Smooth muscle cell of the brain vasculature (primary cell): ENCODE measurements at regions not wholly inside any gene's neighbourhood (a gene's known extent, or its start where the extent isn't known, plus 50 kb on each side); places are given as distances from the start of the nearest gene placed in this dataset.

Experiments
- DNase-seq: peaks from one replicate; pipeline ENCODE4 v3.0.0-alpha.2; 2012; ENCODE audit warnings: low read depth, low spot score

DNA sequence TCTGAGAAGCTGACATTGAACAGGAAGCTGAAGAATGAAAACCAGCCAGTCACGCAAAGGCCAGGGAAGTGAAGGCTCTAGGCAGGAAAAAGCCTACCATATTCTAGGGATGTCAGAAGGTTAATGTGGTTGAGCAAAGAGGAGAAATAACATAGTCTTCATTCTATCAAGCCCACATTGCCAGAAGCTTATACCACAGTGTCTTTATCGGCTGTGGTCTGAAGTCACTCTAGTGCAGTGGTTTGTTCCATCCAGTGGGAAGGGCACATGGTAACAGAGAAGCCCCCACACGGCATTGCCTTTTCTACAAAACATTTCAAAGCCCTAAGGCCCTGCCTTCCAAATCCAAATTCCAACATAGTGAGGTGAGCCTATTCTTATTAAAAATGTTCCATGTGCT is 311.3 kb downstream of the TNS1 start:
- no peak for DNase-seq

DNA sequence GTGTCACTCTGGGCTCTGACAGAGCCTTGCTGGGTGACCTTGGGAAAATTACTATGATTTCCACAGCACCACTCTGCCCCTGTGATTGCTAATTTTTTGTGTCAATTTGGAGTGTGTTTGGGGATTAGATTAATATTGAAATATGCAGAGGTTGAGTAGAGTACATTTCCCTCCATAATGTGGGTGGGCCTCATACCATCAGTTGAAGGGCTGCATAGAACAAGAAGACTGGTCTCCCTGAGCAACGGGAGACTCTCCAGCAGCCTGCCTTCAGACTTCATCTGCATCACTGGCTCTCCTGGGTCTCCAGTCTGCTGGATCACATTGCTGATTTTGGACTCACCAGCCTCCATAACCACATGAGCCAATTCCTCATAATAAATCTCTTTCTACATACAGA is 313.7 kb downstream of the TNS1 start:
- no peak for DNase-seq

DNA sequence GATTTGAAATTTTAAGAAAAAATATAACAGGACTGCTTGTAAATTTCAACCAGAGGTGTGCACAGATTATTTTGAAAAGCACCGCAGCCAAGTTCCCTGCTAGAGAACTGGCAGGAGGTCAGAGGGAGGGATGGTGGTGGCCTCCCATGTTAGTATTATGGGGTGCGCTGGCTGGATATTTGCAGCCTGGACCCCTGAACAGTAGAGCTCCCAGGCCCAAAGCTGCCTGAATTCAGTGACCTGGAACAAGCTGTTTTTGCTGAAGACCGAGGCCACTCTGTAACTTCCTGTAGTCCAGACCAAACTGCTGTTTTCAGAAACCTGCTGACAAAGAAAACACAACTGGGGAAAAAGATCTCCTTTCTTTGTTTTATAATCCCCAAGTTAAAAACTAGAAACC is 314.3 kb downstream of the TNS1 start:
- DNase-seq = no peak

DNA sequence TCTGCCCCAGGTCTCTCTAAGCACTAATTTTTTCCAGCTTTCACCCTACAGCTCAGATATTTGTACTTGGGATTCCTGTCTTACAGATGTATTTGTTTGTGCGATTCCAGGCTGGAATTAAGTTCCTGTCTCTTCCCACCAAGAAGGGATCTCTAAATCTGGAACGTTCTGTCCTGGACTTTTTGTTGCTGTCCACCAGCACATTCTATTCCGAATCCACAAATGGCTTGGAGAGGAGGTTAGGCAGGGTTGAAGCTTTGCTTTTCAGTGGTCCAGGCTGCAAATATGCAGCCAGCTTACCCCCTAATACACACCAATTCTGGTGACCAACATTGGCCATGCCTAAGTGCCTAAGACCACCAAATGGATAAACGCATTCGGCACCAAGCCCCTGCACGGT is 315.0 kb downstream of the TNS1 start:
- no peak for DNase-seq

DNA sequence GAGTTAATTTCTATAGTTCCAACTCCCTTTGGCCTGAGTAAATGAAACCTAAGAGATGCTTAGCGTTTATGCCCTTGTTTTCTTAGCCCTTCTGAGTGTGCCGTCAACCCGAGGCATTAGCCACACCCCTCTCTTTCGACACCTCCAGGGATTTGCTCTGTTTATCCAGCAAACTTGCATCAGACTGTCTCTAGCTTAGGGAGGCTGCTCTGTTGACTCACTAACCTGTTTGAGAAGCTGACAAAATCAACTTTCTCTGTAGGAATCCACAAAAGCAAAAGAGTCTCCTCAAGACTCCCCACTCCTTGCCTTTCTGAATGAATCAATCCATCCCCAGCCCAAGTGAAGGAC is 317.6 kb downstream of the TNS1 start:
- DNase-seq = peak; percentile 73

DNA sequence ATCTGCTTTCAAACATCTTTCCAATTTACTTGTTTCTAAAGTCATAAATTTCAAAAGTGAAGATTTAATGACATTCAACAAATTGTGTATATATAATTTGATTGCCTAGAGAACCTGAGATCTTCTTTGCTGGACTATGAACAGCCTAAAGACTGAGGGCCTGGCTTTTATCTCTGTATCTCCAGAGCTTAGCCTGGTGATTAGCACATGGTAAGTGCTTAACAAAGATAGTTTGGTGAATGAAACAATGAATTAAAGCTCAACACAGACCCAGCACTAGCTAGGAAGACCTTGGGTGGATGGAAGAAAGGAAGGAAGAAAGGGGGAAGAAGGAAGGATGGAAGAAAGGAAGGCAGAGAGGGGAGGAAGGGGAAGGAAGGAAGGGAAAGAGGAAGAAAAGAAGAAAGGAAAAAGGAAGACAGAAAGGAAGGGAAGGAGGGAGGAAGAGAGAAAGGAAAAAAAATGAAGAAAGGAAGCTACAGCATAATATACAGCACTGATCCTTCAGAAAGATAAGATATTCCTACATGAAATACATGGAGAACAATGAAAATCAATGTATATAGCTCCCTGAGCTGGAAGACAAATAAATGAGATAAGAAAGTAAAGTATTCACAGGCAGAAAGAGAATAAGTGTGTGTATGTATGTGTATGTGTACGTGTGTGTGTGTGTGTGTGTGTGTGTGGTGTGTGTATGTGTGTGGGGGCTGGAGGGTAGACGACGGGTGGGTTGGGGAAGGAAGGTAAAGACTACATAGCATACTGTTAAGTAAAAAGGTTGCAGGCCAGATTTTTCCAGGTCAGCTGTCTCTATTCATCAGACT is 318.2 kb downstream of the TNS1 start:
- no peak for DNase-seq

DNA sequence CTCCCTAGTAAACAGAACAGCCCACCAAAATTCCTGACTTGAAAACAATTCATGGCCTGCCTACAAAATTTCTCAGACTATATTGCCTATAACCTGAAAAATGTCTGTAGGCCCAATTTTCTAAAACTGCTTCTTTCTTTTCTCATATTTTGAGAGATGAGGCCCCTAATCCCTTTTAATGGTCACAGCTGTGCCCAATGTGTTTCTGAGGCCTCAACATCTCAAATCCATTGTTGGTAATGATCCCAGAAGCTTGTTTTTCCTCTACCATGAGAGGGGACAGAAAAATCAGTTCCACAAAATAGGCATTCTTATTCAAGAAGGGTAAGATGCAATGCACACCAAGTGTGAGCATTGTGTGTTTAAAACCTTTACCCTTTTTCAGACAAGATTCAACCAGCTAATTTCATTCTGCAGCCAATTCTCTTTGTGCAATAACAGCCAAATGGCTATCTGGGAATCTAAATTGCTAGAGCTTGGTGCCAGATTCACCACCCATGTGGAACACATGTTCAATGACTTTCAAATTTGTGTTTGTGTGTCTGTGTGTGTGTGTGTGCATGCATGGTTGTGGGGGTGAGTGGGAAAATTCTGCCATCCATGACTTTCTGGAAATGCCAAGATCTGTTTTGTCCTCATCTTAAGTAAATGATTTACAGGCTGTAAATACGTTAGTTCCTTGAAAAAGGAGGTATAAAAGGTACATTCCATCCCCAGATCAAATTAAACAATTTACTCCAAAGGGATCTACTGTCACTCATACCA is 319.5 kb downstream of the TNS1 start:
- no peak for DNase-seq

DNA sequence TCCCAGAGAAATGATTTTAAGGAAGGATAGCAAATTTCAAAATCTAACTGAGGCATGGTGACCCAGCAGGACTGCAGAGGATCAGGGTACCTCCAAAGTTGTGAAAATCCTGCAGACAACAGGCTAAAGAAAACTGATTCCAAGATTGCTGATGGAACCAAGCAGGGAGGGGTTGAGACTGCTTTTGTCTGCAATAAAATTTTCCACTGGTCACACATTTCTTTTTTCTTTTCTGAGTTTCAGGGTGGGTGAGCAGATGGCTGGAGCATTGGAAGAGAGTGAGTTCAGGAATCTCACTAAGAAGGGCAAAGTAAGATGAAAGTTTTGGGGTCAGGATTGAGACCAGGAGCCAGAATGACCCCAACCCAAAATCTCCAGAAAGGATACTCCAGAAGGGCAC is 321.0 kb downstream of the TNS1 start:
- DNase-seq = no peak

DNA sequence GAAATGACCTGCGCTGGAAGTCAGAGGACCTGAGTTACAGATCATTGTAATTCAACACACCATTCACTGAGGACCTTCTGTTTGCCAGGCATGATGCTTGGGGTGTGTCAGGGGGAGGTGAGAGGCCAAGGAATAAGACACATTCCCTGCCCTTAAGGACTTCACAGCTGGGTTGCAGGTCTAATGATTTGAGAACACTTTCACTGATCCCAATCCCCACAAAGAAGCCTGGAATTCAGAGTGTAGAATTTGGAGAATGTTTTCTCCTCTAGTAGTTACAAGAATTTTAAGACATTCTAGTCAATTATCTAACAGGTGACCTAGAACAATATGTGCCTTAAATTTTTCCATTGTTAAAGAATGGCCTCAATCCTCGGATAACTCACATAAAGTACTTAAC is 322.4 kb downstream of the TNS1 start:
- DNase-seq = no peak

DNA sequence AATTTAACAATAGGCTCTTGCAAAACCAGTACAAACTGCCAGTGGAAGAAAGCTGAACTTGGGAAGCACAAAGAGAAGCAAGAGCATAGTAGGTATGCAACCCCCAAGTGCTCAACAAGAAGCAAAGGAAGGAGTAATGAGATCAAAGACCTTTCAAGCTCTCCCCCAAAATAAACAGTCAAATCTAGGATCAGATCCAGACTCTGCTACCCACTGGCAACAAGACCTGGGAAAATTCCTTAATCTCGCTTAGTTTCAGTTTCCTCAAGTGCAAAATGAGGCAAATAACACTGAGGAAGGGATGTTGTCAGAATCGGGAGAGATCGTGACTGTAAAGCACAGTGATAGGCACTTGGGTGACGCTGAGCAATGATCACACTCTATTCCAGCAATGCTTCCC is 329.2 kb downstream of the TNS1 start:
- no peak for DNase-seq

DNA sequence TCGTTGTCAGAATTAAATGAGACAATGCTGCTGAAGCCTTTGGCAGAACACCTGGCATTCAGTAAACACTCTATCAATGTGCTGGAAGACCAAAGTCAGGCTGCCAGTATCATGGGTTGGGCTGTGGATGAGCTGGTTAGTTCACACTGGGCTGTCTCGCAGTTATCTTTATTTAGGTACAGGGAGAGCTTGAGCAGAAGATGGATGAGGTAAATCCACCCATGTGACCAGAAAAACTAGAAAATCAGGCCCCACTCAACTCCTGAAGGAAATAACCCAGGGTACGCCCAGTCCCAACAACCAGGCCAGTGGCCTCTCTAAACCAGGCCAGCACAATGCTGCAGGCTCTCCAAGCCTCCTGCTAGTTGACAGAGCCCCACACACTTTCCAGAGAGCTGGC is 330.3 kb downstream of the TNS1 start:
- no peak for DNase-seq

DNA sequence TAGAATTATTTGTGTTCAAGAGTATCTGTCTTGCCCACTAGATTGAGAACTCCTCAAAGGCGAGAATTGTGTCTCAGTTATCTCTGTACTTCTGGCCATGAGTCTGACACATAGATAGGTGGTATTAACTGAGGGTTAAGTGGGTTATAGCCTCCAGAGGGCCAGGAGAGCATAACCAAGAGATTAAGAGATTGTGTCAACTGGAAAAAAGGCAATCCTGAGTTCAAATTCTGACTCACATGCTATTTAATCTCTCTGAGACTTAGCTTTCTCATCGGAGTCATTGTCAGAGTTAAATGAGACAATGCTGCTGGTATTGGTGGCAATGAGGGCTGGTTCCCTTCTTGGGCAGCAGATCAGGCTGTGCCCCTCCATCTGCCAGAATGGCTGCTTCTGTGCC is 330.9 kb downstream of the TNS1 start:
- DNase-seq = no peak

DNA sequence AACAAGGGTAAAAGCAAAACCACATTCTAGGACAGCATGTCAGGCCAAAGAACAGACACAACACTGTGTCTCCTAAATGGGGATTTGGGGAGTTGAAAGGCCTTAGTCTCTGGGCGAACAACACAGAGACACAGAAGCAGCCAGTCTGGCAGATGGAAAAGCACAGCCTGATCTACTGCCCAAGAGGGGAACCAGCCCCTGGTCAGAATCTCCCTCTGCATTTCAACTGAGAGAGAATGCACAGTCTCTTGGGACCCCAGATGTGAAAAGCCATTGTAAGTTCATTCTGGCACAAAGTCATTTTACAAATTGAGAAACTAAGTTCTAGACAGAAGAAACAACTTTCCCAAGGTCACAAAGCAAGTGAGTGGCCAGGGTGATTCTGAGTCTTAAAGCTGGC is 331.7 kb downstream of the TNS1 start:
- DNase-seq = no peak

DNA sequence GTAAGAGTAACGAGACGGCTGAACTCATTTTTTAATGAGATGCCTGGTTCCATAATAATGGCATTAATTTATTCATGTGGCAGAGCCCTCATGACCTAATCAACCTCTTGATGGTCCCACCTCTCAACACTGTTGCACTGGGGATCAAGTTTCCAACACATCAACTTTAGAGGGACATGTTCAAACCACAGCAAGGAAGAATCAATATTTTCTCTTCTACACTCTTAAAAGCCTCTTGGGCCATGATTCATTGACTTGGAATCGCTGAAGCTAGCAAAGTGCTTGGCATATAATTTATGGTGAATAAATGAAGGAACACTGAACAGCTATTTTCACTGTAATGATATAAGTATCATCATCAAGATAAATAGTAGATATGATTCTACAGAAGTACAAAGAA is 333.0 kb downstream of the TNS1 start:
- no peak for DNase-seq

DNA sequence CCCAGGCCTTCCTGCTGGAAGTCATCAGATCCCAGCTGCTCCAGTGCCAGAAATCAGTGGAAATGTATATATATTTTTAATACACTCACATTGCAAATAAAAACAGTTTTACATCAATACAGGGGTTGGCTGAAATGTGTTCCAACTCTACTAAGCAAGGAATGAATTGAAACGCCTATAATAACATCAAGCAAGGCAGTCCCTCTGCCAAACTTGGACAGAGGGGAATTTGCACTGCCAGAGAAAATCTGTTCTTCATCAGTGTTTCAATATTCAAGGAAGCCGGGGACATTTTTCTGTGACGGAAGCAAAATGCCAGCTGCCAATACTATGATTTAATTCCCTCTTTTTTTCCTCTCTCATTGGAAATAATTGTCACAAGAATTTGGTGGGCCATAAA is 335.3 kb downstream of the TNS1 start:
- DNase-seq = no peak

DNA sequence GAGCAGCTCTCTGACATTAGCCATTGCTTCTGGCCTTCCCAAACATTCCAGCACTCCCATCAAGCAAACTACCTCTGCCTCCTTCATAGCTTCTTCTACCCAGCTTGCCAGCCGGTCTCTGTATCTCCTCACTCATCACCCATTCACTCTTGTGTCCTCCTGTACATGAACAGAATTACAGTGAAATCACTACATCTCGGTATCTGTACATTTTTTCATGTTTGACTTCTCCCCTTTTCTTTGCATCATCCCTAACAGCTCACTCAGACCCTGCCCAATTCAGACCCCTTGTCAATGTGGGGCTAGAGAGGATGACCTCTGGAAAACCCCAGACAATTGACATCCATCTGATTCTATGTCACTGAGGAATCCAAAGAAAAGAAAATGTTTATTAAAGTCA is 335.8 kb downstream of the TNS1 start:
- no peak for DNase-seq

DNA sequence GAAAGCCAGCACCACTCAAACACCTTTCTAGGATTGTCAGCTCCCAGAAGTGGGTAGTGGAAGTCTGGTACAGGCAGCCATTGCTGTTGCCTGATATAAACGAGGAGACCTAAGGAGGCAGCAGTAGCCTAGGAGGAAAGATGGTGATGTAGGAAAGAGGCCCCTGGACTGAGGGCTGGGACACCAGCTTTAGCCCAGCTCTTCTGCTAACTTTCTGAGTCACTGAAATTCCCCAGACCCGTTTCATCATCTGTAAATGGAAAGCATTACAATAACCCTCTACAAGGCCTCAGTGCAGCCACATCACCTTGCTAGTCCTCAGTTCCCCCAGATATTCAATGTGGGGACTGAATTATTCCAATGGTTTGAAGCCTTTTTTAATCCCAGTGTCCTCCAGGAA is 336.5 kb downstream of the TNS1 start:
- no peak for DNase-seq

DNA sequence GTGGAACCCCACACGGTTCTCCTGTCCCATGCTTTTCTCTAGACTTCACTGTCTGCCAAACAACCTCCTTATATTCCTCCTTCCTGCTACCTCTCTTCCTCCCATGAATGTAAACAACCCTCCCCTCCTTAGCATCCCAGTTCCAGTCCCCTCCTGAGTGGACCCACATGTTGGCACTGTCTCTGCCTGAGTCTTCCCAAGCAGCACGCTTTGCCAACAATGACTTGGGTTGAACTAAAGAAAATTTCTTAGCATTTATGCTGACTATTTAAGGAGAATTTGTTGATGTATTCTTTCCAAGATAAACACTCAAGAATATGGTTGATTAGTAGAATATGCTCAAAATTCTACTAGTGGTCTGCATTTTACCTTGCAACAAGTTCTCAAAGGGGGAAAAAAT is 338.0 kb downstream of the TNS1 start:
- no peak for DNase-seq

DNA sequence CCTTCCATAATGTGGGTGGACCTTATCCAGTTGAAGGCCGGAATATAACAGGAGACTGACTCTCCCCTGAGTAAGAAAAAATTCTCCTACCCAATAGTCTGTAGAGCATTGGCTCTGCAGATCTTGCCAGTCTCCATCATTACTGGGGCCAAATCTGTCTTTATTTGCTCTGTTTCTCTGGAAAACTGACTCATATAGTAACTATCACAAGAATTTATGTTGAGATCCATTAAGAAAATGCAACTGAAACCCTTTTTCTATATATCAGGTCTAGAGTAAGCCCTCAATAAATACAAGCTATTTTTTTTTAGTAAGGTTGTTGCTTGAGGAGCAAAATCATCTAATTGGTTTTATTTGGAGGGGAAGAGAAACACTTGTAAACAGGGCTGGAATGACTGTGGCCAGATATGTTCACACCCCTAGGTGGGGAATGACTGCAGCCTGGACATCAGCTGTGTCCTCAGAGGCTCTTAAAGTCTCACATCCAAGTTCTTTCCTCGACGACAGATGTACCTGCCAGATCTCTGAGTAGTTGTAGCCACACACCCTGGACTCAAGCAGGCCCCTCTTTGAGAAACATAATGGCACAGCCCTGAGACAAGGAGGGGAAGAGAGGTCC is 339.7 kb downstream of the TNS1 start:
- DNase-seq = no peak

DNA sequence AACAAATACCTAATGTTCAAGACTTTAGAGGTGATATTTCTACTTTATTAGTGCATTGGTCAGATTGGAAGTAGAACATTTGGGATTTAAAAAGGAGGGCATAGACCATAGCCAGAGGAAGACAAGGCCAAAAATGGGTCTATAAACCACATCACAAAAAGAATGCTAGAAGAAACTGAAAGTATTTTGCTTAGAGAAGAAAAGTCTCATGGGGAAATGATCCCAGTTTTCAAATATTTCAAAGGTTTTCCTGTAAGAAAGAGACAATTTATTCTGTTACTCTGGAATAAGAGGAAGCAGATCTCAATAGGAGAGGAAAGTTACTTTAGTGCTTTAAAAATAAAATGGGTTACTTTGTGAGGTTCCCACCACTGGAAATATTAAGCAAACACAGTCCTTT is 341.4 kb downstream of the TNS1 start:
- DNase-seq = no peak

DNA sequence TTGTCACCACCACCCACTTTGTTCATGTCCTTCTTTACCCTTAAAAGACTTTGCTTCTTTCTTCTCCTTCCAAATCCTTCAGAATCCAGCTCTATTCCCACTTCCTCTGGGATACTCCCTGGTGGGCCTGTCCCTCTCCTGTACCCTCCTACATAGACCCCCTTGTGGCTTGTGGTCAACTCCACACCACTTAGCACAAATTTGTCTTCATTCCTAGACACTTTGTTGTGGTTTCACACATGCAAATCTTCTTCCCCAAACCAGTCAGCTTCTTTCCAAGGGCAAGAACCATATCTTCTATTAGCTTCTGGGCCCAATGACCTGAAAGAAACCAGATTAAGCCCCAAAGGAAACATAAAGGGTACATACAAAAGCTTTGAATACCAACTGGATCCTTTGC is 342.4 kb downstream of the TNS1 start:
- DNase-seq = no peak

DNA sequence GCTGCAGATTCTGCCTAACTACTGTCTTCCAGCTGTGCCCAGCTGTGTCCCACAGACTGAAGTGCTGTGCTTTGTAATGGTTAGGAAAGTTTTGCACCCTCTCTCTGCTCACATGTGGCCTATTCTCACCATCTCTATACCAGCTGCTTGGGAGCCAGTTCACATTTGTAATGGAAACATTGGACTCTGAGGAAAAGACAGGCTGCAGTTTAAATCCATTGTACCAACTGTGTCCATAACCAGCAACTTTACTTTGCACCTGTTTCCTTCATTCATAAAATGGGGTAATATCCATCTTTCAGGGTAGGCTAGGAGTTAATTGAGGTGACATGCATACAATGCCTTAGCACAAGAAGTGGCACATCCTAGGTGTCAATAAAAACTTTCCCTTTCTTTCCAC is 344.0 kb downstream of the TNS1 start:
- no peak for DNase-seq

DNA sequence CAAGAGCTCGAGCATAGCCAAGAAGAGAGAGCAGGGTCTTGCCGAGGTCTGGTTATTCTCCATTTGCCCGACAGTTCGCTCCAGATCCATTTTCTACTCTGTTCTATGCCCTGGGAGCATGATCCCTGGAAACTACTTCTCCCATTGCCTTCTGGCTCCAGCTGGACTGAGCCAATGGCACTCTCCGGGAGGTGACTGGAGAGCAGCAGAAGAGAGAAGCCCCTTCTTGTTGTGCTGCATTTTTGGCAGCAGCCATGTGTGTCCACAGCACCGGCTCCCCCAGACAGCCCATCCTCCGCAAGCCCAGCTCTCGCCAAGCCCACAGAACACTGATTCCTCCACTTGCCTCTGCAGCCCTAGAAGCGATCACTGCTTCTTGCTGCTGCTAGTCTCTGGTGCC is 345.5 kb downstream of the TNS1 start:
- DNase-seq = no peak
